Stimulated activated naive CD4-positive, alpha-beta T cell (primary cell): ENCODE measurements at regions not wholly inside any gene's neighbourhood (a gene's known extent, or its start where the extent isn't known, plus 50 kb on each side); places are given as distances from the start of the nearest gene placed in this dataset.
"Not testable (repeated sequence)": the region's sequence is repeated elsewhere in the genome, so short reads cannot be mapped to it uniquely, and the experiment has no call there.

ENCODE experiments used
- DNase-seq, 6 experiments: peaks; one replicate each; lab custom pipeline; 2025; lab: John Stamatoyannopoulos, UW

GRCh38 chr12:131378176-131378842, 332.6 kb upstream of the SFSWAP start:
- DNase-seq = no peak

- DNase-seq = no peak
Observed at GRCh38 chr12:131378861-131379665, 331.8 kb upstream of the SFSWAP start.

- no peak for DNase-seq
Observed at GRCh38 chr12:131379738-131380137, 331.2 kb upstream of the SFSWAP start.

- DNase-seq = no peak
Observed at GRCh38 chr12:131380220-131380964, 330.5 kb upstream of the SFSWAP start.

GRCh38 chr12:131380965-131381705, 329.8 kb upstream of the SFSWAP start:
- DNase-seq = no peak

GRCh38 chr12:131381716-131382430, 329.0 kb upstream of the SFSWAP start:
- no peak for DNase-seq

- no peak for DNase-seq
Observed at GRCh38 chr12:131383291-131383690, 327.6 kb upstream of the SFSWAP start.

GRCh38 chr12:131383741-131384543, 326.9 kb upstream of the SFSWAP start:
- DNase-seq = no peak

- no peak for DNase-seq
Observed at GRCh38 chr12:131384544-131384855, 326.4 kb upstream of the SFSWAP start.

- no peak for DNase-seq
Observed at GRCh38 chr12:131385313-131386166, 325.4 kb upstream of the SFSWAP start.

- no peak for DNase-seq
Observed at GRCh38 chr12:131386167-131386521, 324.7 kb upstream of the SFSWAP start.

GRCh38 chr12:131386781-131387180, 324.1 kb upstream of the SFSWAP start:
- DNase-seq = no peak

GRCh38 chr12:131387281-131388163, 323.4 kb upstream of the SFSWAP start:
- no peak for DNase-seq

GRCh38 chr12:131388164-131389053, 322.5 kb upstream of the SFSWAP start:
- DNase-seq = not testable (repeated sequence)

- no peak for DNase-seq
Observed at GRCh38 chr12:131389054-131390013, 321.6 kb upstream of the SFSWAP start.
